ENCODE measurements at regions not wholly inside any gene's neighbourhood (a gene's known extent, or its start where the extent isn't known, plus 50 kb on each side); places are given as distances from the start of the nearest gene placed in this dataset.

GRCh38 chr15:101122266-101122665, 129.6 kb downstream of the CHSY1 start:
- TF ChIP-seq CTCF (conservative IDR thresholded peaks at IDR 0.05; ENCODE audit: low read length) (no peak), EZH2phosphoT487 (IDR thresholded peaks at IDR 0.05; ENCODE audit: borderline replicate concordance) (no peak)

Measured in Loucy (cell line).